GM19463 (cell line): ENCODE measurements at regions not wholly inside any gene's neighbourhood (a gene's known extent, or its start where the extent isn't known, plus 50 kb on each side); places are given as distances from the start of the nearest gene placed in this dataset.

Experiments used
- ATAC-seq: cut with Tn5 transposase; IDR thresholded peaks from one replicate; pipeline ENCODE4 v1.9.1; 2021; ENCODE audit warnings: mild to moderate bottlenecking, moderate library complexity; ENCODE audit not compliant: unreplicated experiment

DNA sequence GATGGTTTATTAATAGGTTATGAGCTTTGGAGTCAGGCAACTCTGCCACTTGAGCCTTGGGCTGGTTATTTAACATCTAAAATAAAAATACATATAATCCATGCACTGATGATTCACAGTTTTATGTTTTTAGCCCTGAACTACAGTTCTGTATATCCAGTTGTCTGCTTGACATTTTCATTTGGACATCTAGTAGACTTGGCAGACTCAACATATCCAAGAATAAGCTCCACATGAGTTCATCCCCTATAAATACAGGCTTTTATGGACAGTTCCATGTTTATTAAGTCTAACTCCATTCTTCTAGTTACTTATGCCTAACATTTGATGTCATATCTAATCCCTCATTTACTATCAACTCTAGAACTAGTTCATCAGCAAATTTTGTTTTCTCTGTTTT, 174.2 kb downstream of the KIF2B start:
- no peak for ATAC-seq

DNA sequence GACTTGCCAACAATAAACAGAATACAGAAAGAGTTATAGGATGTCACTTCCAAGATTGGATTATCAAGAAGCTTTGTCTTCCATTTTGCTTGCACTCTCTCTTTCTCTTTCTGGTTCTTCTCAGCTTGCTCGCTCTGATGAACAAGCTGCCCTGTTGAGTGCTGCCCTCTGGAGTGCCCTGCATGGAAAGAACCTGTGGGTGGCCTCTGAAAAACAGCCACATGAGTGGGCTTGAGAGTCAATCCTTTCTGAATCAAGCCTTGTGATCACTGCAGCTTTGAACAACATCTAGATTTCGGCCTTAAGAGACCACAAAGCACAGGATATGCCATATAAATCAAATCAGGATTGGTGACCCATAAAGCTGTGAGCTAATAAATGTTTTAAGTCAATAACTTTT, 185.1 kb downstream of the KIF2B start:
- ATAC-seq, result no peak

DNA sequence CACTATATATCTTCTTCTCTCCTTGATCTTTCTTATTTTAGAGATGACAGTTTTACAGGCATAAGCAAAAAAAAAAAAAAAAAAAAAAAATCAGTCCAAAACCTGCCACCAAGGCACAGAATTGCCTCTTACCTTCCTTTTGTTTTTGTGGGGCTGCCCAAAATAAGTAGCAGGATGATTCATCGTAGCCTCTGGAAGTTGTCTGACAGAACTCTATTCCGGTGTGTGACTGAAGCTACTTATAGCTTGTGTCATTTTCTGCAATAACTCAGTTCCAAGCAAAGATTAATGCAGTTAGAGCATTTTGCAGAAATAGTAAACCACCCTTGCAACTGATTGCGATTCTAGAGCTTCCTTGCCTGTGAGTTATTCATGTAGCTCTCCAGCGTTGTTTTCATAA, 186.8 kb downstream of the KIF2B start:
- no peak for ATAC-seq

DNA sequence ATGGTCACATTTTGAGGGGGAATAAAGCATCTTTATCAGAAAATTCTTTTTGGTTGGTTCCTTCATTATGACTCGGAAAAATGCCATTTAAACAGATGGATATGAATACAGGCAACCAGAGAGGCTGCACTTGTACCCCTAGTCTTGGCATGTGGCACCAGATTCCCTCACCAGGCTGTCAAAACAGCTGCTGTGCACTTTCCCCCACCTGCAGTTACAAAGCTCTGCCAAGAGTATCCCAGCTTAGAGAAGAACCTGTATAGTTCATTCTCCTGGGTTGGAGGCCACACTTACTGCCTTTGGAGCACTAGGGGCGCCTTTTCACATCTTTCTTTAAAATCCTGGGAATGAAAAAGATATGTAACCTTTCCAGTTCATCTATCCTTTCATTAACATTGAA, 190.3 kb downstream of the KIF2B start:
- ATAC-seq, result no peak

DNA sequence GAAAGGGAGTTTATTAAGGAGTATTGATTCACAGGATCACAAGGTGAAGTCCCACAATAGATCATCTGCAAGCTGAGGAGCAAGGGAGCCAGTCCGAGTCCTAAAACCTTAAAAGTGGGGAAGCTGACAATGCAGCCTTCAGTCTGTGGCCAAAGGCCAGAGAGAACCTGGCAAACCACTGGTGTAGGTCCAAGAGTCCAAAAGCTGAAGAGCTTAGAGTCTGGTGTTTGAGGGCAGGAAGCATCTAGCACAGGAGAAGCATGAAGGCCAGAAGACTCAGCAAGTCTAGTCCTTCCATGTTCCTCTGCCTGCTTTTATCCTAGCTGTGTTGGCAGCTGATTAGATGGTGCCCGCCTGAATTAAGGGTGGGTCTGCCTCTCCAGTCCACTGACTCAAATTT, 193.0 kb downstream of the KIF2B start:
- no peak for ATAC-seq

DNA sequence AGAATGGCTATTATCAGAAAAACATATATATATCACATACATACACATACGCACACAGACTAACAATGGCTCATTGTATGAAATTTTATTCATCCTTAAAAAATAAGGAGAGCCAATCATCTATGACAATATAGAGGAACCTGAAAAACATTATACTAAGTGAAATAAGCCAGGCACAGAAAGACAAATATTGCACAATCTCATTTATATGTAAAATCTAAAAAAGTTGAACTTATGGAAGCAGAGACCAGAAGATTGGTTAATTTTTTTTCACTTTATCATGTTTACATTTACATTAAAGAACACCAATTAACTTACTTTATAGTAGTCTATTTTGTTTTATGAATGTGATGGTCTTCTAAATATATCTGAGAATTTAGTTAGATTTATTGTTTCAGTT, 198.7 kb downstream of the KIF2B start:
- ATAC-seq, result no peak

DNA sequence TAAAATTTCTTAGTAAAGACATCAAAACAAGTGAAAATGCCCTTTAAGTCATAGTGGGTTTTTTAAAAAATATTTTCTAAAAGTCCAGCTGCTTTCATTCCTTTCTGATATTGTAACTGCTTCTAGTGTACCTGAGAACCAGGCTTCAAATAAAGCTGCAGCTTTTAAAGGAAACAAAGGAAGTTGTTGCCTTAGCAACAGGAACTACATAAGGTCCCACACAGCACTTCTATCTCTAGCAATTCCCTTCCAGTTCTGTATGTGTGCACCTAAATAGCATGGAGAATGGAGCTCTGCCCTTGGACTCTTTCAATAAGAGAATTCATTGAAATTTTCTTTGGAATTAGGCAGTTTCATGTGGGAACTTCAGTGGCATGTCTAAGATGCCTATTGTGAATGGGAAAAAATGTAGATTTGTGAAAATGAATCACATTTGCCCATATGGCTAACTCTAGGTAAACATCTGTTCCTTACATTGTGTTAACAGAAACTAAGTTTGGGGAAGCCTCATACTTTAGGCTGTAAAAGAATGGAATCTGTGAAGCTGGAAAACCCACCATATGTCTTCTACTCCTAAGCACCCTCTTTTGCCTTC, 206.4 kb downstream of the KIF2B start:
- ATAC-seq, result no peak

DNA sequence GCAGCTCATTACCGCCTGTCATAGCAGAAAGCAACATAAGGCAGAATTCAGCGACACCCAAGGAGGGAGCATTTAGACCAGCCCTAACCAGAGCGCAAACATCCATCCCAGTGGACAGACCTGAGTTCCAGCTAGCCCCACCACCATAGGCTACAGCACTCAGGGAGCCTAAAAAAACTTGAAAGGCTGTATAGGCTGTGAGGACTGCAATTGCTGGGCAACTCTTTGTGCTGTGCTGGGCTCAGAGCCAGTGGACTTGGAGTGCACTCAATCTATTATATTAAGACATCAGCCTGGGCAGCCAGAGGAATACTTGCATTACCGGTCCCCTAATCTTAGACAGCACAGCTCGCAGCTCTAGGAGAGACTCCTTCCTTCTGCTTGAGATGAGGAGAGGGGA, 207.3 kb downstream of the KIF2B start:
- no peak for ATAC-seq

DNA sequence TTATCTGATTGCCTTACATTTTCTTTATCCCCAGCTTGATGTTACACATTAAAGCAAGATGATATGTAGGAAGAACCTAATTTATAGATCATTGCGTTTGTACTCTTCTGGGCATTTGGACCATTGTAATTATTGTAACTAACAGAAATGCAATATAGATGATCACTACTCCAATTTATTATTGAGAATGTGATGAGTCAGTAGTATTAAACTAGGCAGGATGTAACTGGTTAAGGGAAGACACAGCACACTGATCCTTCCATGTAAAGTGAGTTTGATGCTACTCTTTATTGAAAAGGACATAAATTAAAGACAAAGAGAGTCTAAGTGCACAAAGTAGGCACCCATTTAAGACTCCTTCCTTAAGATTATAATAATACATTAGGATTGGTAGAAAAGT, 223.8 kb downstream of the KIF2B start:
- no peak for ATAC-seq

DNA sequence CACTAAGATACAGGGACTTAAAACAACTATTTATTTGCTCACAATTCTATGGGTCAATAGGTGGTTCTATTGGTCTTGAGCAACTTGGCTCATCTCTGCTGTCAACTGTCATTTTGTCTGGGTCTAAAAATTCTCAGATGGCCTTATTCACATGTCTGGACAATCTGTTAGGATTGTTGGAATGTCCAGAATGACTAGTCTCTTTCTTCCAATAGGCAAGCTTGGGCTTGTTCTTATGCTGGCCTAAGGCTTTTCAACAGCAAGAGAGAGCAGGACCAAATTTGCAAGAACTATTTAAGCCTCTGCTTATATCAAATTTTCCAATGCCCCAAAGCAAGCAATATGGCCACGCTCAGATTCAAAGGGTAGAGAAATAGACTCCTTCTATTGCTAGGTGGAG, 240.9 kb downstream of the KIF2B start:
- ATAC-seq, result no peak

DNA sequence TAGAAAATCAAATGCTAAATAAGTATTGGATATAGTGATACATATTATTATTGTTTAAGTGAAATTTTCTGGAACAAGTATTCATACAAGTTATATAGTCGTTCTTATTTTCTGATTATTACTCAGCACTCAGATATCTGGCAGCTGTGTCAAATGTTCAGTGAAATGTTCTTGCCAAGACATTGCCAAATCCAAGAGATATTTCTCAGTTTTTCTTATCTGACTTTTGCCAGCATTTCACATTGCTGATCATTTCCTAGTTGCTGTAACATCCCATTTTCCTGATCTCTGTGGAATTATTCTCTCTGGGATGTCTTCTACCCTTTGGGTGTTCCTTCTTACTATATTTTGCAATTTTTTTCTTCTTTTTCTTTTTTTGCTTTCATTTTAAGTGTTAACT, 262.3 kb downstream of the KIF2B start:
- ATAC-seq, result no peak

DNA sequence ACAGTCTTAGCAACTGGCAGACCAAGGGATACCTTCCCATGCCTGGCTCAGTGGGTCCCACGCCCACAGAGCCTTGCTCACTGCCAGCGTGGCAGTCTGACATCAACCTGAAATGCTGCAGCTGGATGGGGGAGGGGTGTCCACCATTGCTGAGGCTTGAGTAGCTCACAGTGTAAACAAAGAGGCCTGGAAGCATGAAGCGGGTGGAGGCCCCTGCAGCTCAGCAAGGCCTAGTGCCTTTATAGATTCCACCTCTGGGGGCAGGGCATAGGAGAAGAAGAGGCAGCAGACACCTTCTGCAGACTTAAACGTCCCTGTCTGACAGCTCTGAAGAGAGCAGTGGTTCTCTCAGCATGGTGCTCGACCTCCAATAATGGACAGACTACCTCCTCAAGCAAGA, 263.2 kb downstream of the KIF2B start:
- no peak for ATAC-seq

DNA sequence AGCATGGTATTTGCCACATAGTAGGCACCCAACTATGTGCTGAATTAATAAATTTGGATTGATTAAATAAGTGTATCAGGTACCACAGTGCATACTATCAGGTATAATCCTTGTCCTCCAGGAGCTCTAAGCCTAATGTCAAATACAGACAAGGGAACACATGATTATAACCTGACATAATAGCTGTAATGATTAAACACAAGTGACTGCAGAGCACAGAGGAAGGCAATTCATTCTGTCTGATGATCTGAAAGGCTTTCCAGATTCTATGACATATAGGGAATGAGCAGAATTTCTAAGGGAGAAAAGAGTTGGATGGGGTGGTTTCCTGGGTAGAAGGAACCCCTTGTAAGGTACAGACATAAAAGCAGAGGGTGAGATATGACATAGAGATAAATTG, 273.5 kb downstream of the KIF2B start:
- ATAC-seq, result no peak

DNA sequence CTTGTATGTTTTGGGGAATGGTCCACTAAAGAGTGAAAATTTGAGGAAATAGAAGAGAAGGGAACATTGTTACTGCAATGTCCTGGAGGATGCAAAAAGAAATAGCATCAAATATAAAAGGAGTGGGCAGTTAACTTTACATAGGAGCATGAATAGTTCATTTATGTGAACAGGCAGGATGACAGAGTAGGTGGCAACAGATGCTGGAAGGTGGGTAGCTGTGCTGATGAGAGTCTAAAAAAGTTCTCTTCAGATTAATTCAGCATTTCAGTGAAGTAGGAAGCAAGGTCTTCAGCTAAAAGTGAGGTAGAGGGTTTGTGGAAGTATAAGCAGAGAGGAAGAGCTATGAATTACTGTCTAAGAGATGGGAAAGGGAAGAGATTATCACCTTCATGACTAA, 276.5 kb downstream of the KIF2B start:
- ATAC-seq, result no peak

DNA sequence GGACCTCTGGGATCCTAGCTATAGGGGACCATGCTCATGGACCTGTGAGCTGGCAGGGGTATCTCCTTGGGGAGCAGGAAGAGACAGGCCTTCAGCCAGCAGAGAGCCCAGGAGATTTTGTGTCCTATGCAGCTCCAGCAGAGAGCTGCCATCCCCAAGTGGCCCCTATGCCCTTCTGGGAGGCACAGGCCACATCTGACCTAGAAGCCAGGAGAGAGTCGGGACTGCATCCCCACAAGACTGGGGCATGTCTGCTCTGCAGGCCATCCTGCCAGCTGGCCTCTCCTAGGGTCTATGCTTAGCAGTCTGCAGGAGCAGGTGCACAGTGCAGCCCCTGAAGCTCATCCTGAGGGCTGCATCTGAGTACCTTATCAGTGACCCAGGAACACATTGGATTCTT, 279.5 kb downstream of the KIF2B start:
- ATAC-seq, result no peak

DNA sequence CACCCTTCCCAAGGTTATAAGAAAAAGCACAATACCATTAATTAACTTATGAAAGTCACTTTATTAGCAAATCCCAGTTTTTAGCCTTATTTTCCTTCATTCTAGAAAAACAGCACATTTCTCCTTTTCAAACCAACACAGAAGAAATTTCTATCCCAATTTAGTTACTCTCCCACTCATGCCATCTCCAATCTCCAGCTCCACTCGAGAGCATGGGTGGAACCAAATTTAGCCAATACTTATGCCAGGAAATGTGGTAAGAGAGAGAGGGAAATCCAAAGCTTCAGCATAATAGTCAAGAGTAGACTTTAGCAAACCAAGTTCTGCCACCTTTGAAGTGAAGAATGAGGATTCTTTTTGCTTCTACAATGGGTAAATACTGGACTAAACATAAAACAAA, 288.8 kb downstream of the KIF2B start:
- ATAC-seq, result no peak

DNA sequence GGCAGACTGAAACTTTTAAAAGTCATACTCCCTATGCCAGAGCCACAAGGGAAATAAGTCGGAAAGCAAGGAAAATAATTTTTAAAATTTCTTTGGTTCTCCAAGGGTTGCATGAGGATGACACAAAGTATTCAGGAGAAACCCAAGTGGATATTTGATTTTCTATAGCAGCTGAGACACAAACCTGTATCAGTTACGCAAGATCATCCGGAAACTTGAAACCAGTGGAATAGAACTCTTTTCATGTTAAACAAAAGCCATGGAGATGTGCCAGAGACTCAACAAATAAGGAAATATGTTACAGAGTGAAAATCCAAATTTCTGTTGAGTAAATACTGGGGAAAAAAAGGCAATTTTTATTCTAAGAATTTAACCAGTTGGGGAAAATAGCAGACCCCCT, 294.7 kb downstream of the KIF2B start:
- no peak for ATAC-seq

DNA sequence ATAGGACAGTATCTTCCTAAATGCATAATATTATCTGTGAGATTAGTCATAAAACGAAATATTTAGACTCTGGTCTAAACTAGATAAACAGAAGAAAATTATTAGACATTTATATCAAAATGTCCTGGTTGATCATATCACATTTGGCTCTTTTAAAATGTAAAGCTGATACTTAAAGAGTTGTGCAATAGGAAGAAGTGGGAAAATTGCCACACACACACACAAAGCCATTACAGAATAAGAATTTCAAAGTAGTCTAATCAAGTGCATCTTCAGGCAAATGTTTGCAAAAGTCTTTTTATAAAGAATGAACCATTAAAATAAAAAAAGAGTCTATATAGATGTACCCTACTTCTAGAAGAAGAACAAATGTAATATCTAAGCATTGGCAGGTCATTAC, 301.7 kb downstream of the KIF2B start:
- no peak for ATAC-seq

DNA sequence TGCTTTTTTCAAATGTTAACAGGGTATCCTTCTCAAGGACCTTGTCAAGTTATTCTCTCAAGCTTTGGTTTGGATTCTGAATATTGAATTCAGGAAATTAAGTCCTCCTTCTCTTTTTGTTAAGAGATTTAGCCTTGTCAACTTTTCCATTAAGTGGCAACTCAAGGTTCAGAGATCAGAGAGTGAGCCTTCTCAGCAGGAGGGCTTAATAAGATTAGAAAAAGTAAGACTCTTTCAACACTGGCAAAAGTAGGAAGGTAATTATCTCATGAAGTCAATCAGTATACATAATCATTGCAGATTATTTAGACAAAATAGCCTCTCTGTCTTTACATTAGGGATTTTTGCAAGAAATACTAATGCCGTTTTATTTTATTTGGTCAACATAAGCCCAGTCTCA, 330.7 kb downstream of the KIF2B start:
- ATAC-seq, result no peak

DNA sequence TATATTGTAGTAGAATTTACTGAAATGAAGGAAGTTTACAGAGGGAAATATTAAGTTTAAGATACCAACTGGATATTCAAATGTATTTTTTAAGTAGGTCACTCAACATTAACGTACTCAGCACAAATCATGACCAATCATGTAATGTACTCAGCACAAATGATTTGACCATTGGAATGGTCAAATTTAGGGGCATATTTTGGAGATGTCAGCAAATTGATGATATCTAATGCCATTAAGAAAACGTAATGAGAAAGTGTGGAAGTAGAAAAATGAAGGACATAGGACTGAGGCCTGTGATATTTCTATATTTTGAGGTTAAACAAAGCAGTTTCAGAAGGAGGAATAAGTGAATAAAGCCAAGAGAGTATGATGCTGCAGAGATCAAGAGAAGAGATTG, 334.8 kb downstream of the KIF2B start:
- ATAC-seq, result no peak

DNA sequence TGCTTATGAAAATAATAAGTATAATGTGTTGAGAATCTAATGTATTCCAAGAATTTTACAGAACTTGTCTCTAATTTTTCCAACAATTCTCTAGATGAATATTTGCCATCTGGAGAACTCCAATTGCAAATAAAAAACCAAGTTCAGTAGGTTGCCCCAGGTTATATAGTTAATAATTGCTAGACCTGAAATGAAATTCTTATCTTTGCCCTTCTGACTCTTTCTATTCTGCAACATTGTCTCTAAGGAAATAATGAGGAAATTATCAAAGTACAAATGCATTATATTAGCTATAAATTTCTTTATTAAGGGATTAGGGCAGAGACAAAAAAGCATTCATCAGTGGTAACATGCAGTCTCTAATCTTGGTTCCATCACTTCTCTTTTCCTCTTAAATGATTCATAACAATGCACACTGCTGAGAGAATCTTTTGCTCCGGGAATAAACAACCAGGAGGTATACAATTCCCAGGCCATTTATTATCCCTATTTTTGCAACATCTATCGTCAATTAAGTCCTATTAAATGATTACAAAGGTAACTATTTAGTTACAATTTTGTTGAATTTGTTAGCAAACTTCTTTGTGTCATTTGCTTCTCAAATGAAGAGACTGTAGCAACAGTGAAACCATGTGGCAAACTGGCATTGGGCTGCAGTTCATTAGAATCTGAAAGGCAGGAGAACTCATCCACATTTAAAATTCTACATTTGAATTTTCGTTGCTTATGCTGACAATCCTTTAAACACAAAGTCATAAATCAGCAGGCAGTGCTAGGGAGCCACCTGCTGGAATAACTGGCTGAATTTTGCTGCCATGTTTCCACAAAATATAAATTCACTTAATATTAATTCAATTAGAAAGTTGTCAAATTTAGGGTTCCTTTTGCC, 349.6 kb downstream of the KIF2B start:
- ATAC-seq, result no peak

DNA sequence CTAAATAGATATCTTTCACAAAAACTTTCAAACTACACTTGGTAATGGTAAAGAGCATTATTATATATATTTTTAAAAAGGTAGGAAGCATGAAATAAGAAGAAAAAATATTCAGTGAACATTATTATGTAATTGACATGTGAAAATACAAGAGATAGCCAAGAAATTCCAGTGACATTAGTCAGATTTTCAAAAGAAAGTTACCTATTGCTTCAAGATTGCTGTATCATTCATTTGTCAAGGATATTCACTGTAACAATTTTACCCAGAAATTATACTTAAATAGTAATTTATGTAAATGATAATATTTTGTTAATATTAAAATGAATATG, 350.2 kb downstream of the KIF2B start:
- no peak for ATAC-seq
